DMS53 treated with DMSO at 0.1 percent for 48 hours (cell line): ENCODE measurements at regions not wholly inside any gene's neighbourhood (a gene's known extent, or its start where the extent isn't known, plus 50 kb on each side); places are given as distances from the start of the nearest gene placed in this dataset.
A peak's percentile ranks its signal among the peaks of the same experiment; 100 is the strongest.
"Not testable (repeated sequence)": the region's sequence is repeated elsewhere in the genome, so short reads cannot be mapped to it uniquely, and the experiment has no call there.

Source experiments
- DNase-seq: peaks from one replicate; lab custom pipeline; 2025; ENCODE audit not compliant: unreplicated experiment; lab: John Stamatoyannopoulos, UW

DNA sequence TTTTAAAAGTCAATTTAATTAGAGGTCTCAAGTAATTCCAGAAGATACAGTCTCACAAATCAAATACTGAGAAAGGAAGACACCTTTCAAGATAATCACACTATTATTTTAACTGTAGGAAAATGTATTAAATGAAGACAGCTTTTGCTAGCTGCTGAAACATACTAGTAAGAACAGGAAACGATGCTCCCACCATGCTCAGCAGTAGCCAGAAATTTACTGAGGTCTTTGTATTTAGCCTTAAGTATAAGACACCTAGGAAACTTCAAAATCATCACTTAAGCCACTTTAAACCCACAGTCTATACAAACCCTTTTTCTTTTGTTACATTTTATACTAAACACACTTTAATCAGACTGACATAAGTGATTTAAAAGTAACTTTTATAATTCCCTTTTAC is 72.7 kb upstream of the NPIPB12 start:
- DNase-seq: not testable (repeated sequence)

DNA sequence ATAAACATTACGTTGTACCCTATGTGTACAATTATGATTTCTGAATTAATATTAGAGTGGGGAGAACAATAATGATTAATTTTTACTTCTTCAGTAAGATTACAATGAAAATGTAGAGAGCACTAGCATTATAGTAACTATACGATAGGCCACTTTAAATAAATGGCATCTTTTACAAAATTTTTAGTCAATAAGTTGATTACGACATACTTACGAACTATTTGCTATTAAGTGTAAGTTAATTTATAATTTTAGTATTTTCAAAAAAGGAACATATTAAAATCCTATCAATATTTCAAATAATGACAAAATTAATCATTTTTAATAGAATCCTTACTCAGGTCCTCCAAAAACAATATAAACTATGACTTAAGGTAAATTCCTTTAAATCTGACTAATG is 75.6 kb upstream of the NPIPB12 start:
- DNase-seq: not testable (repeated sequence)

DNA sequence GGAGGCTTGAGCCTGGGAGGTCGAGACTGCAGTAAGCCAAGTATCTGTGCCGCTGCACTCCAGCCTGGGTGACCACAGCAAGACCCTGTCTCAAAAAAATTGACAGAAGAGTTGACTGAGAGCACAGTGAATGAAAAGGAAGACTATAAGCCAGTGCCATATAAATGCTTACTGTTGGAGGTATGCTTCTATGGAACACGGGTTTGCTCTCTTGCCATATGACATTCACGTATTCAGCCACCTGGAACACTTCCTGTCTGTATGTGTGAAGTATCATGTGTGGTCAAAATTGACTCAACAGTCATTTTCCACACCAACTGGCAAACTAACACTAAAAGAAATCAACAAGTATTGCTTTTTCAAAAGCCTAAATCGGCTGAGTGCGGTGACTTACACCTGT is 71.1 kb upstream of the SPN start:
- not testable (repeated sequence) for DNase-seq

DNA sequence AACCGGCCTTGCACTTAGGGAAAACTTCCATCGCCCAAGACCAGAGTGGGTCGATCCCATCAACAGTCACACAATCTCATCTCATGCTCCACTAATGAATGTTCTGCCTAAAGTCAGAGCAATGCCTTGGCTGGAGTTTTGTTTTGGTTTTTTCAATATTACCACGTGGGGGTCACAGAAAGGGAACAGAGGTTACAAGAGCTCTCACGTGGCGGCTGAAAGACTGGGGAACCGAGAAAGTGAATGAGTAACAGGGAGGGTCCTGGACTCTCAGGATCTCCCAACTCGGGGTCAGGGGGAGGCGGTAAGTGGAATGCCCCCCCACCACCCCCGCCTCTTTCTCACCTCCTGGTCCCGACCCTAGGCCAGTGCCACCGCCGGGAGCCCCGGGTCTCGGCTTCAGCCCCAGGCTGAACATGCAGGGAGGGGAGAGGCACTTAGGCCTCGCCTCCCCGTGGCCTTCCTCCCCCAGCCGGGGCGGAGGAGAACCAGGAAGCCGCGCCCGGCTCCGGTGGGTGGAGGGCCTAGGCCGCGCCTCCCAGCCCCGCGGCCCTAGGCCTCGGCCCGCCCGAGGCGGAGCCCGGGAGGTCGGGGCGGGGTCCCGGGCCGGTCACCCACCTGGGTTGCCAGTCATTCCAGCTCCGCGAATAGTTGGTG is 68.7 kb upstream of the SPN start:
- DNase-seq: peak; percentile 1

DNA sequence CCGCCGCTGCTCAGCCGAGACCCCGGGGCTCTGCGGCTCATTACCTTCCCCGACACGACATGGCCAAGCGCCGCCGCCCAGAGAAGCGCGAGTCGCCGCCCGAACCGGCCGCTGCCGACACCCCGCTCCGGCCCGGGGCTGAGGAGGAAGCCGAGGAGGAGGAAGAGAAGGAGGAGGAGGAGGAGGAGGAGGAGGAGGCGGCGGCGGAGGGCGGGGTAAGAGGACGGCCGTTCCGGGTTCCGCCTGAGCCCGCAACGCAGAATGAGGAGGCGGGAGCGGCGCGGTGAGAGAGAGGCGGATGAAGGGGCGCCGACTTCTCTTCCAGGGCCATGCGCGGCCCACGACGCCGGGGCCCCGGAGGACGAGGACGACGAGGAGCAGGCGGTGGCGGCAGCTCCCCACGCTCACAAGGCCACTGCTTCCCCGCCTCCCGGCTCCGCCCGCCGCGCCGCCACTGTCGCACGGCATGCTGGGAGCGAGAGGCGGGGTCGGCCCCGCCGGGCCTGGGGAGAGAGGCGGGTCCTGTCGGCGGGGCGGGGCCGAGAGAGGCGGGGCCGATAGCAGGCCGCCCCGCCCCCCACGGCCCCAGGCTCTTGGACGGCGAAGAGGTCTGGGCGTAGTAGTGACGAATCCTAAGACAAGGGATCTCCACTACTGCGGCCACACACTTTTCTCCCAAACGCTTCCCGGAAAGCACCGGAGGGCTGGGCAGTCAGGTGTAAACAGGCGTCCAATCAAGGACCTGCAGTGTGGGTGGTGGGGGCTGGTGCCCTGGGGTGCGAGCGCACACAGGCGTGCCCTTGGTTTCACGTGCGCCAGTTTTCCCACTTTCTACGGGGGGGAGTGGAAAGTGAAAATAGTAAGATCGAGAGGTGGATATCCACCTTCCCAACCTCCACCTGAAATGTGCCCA is 67.9 kb upstream of the SPN start:
- peak; percentile 68 for DNase-seq

DNA sequence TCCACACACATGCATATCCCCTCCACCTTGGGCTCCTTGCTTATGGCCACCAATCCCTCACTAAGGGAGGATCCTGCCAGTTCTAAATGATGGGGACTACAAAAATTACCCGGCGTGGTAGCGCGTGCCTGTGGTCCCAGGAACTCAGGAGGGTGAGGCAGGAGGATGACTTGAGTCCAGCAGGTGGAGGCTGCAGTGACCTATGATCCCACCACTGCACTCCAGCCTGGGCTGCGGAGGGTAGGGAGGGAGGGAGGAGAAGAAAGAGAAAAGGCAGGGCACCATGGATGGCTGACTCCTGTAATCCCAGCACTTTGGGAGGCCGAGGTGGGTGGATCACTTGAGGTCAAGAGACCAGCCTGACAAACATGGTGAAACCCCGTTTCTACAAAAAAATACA is 66.0 kb upstream of the SPN start:
- not testable (repeated sequence) for DNase-seq

DNA sequence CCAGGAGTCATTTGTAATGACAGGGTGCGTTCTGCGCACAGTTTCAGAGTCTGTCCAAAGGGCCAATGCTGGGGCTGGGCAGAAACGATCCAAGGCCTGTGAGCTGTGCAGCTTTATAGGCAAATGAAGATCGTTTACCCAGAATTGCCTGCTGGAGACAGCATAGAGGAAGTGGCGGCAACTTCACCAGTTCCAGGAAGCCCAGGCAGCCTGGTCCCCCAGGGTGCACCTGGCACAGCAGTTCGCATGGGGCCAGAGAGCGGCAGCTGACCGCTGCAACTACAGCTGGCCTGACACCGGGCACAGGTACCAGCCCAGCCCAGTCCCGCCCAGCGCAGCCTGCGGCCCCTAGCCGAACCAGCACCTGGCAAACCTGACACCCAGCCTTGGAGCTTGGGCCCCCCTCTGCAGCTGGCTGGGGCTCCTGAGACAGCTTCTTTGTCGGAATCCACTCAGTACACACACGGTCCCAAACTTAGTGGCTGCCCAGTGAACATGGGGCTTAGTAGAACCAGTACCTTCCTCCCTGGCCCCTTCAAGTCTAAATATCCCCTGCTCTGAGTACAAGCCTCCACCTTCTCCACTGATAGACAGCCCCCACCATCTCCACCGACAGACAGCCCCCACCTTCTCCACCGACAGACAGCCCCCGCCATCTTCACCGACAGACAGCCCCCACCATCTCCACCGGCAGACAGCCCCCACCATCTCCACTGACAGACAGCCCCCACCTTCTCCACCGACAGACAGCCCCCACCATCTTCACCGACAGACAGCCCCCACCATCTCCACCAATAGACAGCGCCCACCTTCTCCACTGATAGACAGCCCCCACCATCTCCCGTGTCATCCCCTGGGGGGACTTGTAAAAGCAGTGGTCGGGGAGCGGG is 62.7 kb upstream of the SPN start:
- not testable (repeated sequence) for DNase-seq

DNA sequence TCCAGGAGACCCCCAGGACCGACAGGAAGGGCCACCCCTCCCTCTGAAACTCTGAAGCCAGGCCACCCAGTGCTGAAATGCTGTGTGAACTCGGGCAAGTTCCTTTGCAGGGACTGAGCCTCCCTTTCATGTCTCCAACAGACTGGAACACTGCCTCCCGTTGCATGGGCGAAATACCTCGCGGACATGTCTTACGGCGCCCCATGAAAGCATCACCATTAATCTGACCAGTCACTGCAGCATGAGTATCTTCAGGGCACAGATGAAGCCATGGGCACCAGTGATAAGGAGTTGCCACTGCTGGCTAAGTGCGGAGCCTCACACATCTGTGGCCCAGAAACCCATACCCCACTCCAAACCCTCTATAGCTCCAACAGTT is 60.8 kb upstream of the SPN start:
- DNase-seq: not testable (repeated sequence)

DNA sequence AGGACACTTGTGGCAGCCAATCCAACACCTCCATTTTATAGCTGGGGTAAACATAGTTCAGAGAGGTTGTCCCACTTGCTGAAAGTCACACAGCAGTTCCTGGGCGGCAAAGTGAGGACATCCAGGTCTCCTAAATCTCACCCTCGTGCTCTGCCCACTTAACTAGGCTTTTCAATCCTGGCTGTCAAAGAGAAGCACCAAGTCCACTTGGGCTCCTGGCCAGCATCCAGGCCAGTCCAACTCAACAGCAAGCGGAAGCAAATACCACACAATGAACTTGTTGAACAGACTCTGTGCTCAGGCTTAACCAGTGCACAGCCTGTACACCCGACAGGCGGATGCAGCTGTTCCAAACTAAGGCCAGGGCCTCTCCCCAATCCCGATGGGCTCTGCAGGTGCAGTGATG is 60.4 kb upstream of the SPN start:
- not testable (repeated sequence) for DNase-seq

DNA sequence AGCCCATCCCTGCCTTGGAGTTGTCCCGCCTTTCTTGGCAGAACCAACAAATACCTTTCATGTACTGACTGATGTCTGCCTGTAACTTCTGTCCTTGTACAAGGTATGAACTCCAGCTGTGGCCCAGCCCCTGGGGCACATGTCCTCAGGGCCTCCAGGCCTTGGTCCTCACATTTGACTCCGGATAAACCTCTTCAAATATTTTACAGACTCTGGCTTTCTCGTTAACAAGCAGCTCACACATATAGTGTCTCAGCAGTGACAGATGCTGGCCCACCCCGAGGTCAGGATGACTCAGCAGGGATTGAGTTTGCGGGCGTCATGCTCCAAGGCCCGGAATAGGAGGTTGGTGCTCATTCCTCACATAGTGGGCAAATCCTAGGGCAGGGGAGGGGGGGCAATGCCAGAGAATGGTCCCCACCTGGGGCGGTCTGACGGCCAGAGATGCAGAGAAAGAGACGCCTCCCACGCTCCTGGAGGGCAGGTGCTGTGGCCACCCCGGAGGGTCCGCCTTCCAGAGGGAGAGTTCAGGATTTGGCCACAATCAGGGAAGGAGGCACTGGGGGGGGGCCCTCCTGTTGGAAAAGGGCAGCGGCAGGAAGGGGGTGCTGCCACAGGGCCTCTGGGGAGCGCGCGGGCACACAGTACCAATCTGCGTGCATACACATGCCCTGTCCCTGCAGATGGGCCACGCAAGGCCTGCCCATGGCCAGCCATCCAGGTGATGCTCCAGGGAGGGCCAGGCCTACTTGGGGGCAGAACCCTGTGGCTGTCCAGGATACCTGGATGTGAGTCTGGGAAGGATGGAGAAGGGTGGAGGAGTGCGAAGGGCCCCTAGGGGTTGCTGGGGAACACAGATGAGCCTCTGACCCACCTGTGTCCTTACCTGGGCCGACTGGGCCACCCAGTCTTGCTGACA is 58.2 kb upstream of the SPN start:
- not testable (repeated sequence) for DNase-seq

DNA sequence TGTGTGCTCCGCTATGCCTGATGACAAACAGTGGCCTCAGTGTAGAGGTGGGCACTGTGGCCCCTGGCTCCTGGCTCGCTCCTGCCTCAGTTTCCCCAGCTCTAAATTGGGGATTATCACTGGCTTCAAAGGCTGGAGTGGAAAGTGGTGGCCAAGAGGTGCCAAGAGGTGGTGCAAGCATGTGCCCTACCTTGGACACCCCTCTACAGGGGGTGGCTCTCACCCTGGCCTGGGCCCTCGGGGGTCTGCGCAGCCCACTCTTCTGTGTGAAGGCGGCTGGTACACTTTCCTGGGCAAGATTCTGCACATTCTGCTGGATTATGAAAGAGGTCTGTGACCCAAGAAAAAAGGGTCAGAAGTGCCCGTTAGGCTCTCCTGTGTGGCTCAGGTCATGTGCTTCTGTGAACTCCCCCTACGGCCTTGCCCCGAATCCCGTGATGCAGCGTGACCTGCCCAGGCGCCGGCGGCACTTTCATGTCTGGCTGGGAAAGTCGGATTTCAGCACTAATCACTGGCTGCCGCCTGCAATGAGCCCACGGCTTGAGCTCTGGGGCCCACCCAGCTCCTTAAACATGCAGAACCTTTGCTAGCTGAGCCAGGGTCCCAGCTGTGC is 57.3 kb upstream of the SPN start:
- not testable (repeated sequence) for DNase-seq

DNA sequence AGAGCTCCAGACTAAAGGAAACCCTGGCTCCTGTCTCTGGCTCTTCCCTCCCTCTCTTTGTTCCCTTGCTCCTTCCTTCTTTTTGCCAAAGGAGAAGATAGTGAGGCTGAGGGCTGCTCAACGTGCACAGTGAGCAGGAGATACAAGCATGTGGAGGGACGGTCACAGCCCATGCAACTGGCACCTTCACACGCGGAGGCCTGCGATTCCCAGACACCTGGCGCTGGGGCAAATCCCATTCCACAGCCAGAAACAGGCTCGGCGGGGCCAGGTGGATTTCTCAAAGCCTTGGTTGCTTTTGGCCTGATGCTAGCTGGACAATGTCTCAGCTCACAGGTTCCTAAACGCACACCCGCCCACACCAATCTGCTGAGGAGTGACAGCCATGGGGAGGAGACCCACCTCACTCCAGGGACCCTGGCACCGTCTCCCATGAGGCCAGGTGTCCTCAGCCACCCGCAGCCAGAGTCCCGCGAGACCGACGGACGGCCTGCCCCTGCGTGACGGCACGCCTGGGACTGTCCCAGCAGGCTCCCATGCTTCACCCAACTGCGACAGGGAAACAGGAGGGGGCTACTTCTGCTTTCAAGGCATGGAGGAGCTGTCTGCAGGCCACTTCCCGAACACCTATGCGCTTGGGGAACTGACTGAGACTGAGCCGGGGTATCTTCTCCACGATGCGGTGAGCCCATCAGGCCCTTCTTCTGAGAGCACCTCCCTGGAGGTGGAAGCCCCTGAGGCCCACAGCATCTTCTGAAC is 56.2 kb upstream of the SPN start:
- not testable (repeated sequence) for DNase-seq

DNA sequence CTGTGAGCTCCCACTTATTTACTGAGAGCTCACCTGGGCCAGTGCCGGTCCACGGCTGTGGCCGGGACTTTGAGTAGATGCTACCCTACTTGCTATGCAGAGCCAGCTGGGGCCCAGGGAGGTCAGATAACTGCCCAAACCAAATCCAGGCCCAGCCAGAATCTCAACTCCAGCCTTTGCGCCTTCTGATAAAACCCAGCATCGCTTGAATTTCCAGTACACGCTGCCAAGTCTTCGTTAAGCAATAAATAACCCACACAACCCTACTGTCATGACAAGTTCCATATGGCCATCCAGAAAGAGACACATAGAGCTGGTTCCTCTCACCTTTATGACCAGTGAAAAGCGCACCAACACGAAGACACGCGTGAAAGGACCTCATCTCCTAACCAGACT is 55.6 kb upstream of the SPN start:
- not testable (repeated sequence) for DNase-seq

DNA sequence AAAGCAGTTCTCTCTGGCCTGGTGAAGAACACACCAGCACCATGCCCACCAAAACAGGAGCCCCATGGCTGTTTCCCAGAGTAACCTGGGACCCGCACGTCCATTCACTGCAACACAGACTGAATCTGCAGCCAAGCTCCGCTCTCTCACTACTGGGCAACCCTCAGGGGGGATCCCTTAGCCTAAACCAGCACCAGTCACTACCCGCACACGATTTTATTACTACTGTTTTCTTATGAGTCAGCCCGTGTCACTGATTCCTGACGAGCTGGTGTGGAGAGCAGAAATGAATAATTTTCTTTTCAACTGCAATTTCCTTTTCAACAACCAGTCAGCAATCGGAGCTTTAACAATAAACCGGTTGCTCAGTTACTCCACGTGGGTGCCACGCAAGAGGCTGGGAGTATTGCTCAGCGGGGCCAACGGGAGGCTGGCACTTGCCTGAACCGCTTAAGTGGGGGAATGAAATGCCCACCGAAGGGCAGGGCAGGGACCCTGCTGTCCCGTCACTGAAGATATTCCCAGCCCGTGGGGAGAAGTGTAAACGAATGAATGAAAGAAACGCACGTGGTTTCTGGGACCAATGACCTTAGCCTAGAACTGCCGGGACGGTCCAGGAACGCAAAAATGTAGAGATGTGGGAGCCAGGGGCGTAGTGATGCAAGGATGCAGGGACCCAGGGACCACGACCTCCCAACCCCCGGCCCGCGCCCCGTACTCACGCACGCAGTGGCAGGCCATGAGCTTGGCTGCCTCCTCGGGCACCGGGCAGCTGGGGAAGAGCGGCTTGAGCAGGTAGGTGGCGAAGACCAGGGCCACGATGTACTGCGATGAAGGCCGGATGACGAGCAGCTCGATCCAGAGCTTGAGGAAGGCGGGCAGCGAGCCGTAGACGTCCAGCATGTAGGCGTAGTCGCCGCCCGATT is 50.4 kb upstream of the SPN start:
- not testable (repeated sequence) for DNase-seq
